Activated T-cell treated with anti-CD3 and anti-CD28 coated beads, Interleukin-2, amount 50 U/mL, for 24 hours (primary cell): ENCODE measurements at regions not wholly inside any gene's neighbourhood (a gene's known extent, or its start where the extent isn't known, plus 50 kb on each side); places are given as distances from the start of the nearest gene placed in this dataset.

Experiments
- DNase-seq: peaks from one replicate; pipeline ENCODE4 v3.0.0-alpha.2; 2020
- H3K27ac Mint-ChIP-seq: 2 replicates; pipeline ENCODE4 v1.8.0; 2020; ENCODE audit warnings: mild to moderate bottlenecking, mixed read lengths
- H3K27me3 Mint-ChIP-seq: 2 replicates; pipeline ENCODE4 v1.8.0; 2020; ENCODE audit warnings: mixed read lengths
- H3K36me3 Mint-ChIP-seq: 2 replicates; pipeline ENCODE4 v1.8.0; 2020; ENCODE audit warnings: low read depth, mixed read lengths
- H3K4me1 Mint-ChIP-seq: 2 replicates; pipeline ENCODE4 v1.8.0; 2020; ENCODE audit warnings: low read depth, mixed read lengths
- H3K4me3 Mint-ChIP-seq: 2 replicates; pipeline ENCODE4 v1.8.0; 2020; ENCODE audit warnings: mild to moderate bottlenecking, moderate library complexity, mixed read lengths
- H3K9me3 Mint-ChIP-seq: 2 replicates; pipeline ENCODE4 v1.8.0; 2020; ENCODE audit warnings: mixed read lengths

GRCh38 chr12:67750513-67751183 is 102.1 kb downstream of the DYRK2 start:
- H3K4me3 Mint-ChIP-seq, result no peak overlapping the region
- peaks cover 3% of the 10 kb centered on the region for H3K9me3 Mint-ChIP-seq
- peaks cover 10% of the 10 kb centered on the region for H3K4me1 Mint-ChIP-seq
- no peaks in the 10 kb centered on the region for H3K36me3 Mint-ChIP-seq
- DNase-seq, result no peak
- no peak overlapping the region for H3K27ac Mint-ChIP-seq
- no peaks in the 10 kb centered on the region for H3K27me3 Mint-ChIP-seq

DNA sequence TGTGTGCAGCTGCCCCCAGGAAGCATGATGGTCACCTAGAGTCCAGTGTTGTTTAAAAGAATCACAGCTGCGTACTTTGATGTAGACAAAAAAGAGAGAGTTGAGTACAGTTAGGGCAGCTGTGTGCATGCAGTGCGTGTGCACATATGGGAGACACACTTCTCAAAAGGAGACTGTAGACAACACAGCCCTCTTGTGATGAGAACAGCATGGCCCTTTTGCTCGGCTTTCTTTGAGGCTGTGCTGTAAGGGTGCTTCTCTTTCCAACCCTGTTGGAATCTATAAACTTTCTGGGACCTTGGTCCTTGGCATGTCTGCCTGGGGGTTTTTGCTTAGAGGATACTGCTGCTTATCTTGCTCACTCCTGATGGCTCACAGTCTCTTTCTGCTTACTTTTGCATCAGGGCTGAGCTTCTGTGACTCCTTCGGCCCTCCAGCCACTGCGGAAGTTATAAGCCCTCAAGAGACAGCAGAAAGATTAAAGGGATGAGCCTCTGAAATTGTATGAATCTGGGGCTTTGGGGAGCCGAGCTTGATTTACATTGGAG is 102.9 kb downstream of the DYRK2 start:
- Mint-ChIP-seq H3K36me3 (no peaks in the 10 kb centered on the region), H3K4me1 (peaks cover 18% of the 10 kb centered on the region), H3K9me3 (no peaks in the 10 kb centered on the region), H3K27me3 (no peaks in the 10 kb centered on the region), H3K27ac (no peak overlapping the region), H3K4me3 (no peak overlapping the region)
- no peak for DNase-seq

DNA sequence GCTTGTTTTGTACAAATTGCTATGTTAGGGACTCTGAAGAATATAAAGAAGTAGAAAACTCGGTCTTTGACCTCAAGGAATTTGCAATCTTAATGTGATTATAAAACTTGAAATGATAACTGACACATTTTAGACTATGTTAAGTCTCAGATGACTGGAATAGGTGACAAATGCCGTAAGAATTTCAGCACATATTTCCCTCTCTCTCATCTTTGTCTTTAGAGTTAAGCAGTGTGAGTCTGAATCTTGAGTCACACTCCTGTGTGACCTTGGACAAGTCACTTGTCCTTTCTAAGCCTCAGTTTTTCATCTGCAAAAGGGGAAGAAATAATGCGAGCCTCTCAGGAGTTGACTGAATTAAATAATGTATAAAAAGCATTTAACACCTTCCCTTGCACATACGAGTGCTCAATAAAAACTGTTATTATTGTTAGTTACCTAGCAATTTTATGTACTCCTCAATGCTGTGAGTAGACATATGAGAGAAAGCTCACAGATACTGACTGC is 103.7 kb downstream of the DYRK2 start:
- Mint-ChIP-seq H3K27me3 (no peaks in the 10 kb centered on the region), H3K27ac (no peak overlapping the region), H3K9me3 (no peaks in the 10 kb centered on the region), H3K4me1 (peaks cover 21% of the 10 kb centered on the region), H3K4me3 (no peak overlapping the region), H3K36me3 (no peaks in the 10 kb centered on the region)
- DNase-seq, result no peak

GRCh38 chr12:67754933-67755697 is 106.6 kb downstream of the DYRK2 start:
- Mint-ChIP-seq H3K4me3 (no peak overlapping the region), H3K27ac (no peak overlapping the region), H3K9me3 (peaks cover 3% of the 10 kb centered on the region), H3K4me1 (peaks cover 40% of the 10 kb centered on the region), H3K36me3 (no peaks in the 10 kb centered on the region), H3K27me3 (no peaks in the 10 kb centered on the region)
- DNase-seq, result no peak

DNA sequence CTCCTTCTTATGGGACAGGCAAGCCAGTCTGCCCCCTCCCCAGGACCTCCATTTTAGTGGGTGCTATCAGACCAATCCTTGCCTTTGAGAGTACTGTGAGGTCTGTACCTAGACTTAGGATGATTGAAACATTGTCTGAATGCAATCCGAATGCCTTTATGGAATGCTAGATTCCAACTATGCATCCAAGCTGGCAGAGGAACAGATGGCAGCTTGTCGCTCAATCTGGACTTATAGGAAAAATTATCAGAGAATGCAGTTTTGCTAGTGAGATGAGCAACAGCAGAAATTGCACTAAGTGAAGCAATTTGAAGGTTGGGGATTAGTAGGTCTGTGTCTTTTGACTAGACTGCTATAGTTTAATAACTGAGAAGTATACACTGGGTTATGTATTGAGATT is 109.1 kb downstream of the DYRK2 start:
- Mint-ChIP-seq H3K4me1 (peaks cover 54% of the 10 kb centered on the region), H3K27me3 (no peaks in the 10 kb centered on the region), H3K9me3 (peaks cover 7% of the 10 kb centered on the region), H3K4me3 (no peak overlapping the region), H3K27ac (no peak overlapping the region), H3K36me3 (no peaks in the 10 kb centered on the region)
- DNase-seq, result no peak

GRCh38 chr12:67758119-67758518 is 109.6 kb downstream of the DYRK2 start:
- Mint-ChIP-seq H3K4me3 (no peak overlapping the region), H3K4me1 (peaks cover 54% of the 10 kb centered on the region), H3K9me3 (peaks cover 7% of the 10 kb centered on the region), H3K27me3 (no peaks in the 10 kb centered on the region), H3K36me3 (no peaks in the 10 kb centered on the region), H3K27ac (no peak overlapping the region)
- no peak for DNase-seq

GRCh38 chr12:67758521-67758920 is 110.0 kb downstream of the DYRK2 start:
- peaks cover 54% of the 10 kb centered on the region for H3K4me1 Mint-ChIP-seq
- no peaks in the 10 kb centered on the region for H3K36me3 Mint-ChIP-seq
- peaks cover 7% of the 10 kb centered on the region for H3K9me3 Mint-ChIP-seq
- no peak for DNase-seq
- no peak overlapping the region for H3K27ac Mint-ChIP-seq
- no peaks in the 10 kb centered on the region for H3K27me3 Mint-ChIP-seq
- H3K4me3 Mint-ChIP-seq, result no peak overlapping the region

GRCh38 chr12:67759829-67760228 is 111.3 kb downstream of the DYRK2 start:
- Mint-ChIP-seq H3K9me3 (peaks cover 7% of the 10 kb centered on the region), H3K36me3 (no peaks in the 10 kb centered on the region), H3K4me3 (no peak overlapping the region), H3K27ac (peak overlapping the region; percentile 89), H3K27me3 (no peaks in the 10 kb centered on the region), H3K4me1 (peaks cover 54% of the 10 kb centered on the region)
- DNase-seq, result peak; percentile 37

- Mint-ChIP-seq H3K27ac (no peak overlapping the region), H3K4me3 (no peak overlapping the region), H3K4me1 (peaks cover 47% of the 10 kb centered on the region), H3K9me3 (peaks cover 7% of the 10 kb centered on the region), H3K27me3 (no peaks in the 10 kb centered on the region), H3K36me3 (no peaks in the 10 kb centered on the region)
- no peak for DNase-seq
These were observed 112.2 kb downstream of the DYRK2 start for GRCh38 chr12:67760586-67761275.

DNA sequence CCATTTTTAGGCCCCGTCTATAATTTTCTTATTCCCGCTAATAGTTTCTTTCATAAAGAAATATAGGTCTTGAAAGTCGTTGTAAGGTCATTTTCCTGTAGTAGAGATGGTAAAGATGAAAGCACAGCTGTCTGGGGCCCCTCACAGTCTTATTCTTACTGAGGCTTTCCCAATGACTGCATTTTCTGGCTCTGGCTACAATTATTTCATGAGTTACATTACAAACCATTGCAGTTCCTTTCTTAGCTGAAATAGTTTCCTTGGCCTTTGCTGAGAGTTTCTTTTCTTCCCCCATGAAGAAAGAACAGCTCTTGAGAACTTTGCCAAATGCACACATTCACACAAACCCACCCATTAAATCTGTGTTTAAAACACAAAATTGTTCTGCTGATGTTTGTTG is 113.0 kb downstream of the DYRK2 start:
- Mint-ChIP-seq H3K36me3 (no peaks in the 10 kb centered on the region), H3K4me3 (no peak overlapping the region), H3K27ac (no peak overlapping the region), H3K4me1 (peaks cover 38% of the 10 kb centered on the region), H3K27me3 (no peaks in the 10 kb centered on the region), H3K9me3 (peaks cover 7% of the 10 kb centered on the region)
- DNase-seq, result no peak

- no peaks in the 10 kb centered on the region for H3K27me3 Mint-ChIP-seq
- peaks cover 24% of the 10 kb centered on the region for H3K4me1 Mint-ChIP-seq
- H3K27ac Mint-ChIP-seq, result no peak overlapping the region
- no peaks in the 10 kb centered on the region for H3K36me3 Mint-ChIP-seq
- no peak for DNase-seq
- H3K4me3 Mint-ChIP-seq, result no peak overlapping the region
- peaks cover 7% of the 10 kb centered on the region for H3K9me3 Mint-ChIP-seq
These were observed 115.5 kb downstream of the DYRK2 start for GRCh38 chr12:67764055-67764454.

- Mint-ChIP-seq H3K9me3 (peaks cover 5% of the 10 kb centered on the region), H3K4me3 (no peak overlapping the region), H3K27ac (no peak overlapping the region), H3K27me3 (no peaks in the 10 kb centered on the region), H3K4me1 (peaks cover 14% of the 10 kb centered on the region), H3K36me3 (no peaks in the 10 kb centered on the region)
- no peak for DNase-seq
These were observed 116.5 kb downstream of the DYRK2 start for GRCh38 chr12:67764946-67765619.

DNA sequence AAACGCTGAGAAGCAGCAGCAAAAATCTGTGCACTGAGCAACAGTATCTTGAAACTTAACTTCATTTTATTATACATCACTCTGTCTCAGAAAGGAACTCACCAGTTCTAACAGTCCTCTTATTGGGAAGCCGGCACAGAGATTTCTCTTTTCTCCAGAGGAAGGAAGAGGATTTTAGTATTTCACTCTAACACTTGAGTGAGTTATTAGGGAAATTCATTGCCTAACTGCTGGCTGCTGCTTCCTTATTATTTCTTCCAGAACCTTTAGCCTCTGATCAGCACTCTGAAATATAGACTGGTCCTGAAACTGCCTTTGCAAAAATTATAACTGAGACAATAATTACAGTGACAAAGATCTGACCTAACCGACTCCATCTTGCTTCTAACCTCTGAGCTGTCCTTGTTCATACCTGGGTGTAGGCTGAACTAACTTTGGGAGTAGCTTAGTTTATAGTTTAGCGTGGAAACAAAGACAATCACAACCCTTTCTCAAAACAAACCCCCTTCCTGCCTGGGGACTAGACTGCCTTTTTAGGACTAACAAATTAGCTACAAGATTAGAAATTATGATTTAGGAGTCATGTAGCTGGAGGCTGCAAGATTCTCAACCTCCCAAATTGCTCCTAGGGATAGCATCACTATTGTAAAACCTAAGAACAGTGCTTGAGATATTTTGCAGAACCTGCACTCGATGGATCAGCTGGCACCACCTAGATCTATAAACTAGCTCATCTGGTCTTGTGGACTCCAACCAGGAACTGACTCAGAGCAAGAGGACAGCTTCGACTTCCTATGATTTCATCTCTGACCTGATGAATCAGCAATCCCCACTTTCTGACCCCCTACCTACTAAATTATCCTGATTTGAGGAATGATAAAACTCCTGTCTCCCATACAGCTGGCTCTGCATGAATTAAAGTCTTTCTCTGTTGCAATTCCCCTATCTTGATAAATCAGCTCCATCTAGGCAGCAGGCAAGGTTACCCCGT is 117.5 kb downstream of the DYRK2 start:
- Mint-ChIP-seq H3K36me3 (no peaks in the 10 kb centered on the region), H3K27ac (no peak overlapping the region), H3K27me3 (no peaks in the 10 kb centered on the region), H3K4me3 (no peak overlapping the region), H3K9me3 (no peaks in the 10 kb centered on the region), H3K4me1 (peaks cover 5% of the 10 kb centered on the region)
- DNase-seq, result no peak
